KMS-11 (cell line): ENCODE measurements at regions not wholly inside any gene's neighbourhood (a gene's known extent, or its start where the extent isn't known, plus 50 kb on each side); places are given as distances from the start of the nearest gene placed in this dataset.

Experiments
- H2AFZ ChIP-seq: fragments of 200-600 bp; sonication (generic); 2 replicates; pipeline ENCODE4 v1.6.1; 2016; ENCODE audit warnings: antibody characterized with exemption, mixed run types, low read depth
- H3K27ac ChIP-seq: fragments of 200-600 bp; sonication (generic); 2 replicates; pipeline ENCODE4 v1.6.1; 2016; ENCODE audit warnings: mild to moderate bottlenecking, mixed run types
- H3K27me3 ChIP-seq: fragments of 200-600 bp; sonication (generic); 2 replicates; pipeline ENCODE4 v1.6.1; 2017; ENCODE audit warnings: mild to moderate bottlenecking, low read depth, mixed run types, moderate library complexity; ENCODE audit not compliant: insufficient read depth
- H3K36me3 ChIP-seq: fragments of 200-600 bp; sonication (generic); 2 replicates; pipeline ENCODE4 v1.6.1; 2017; ENCODE audit warnings: mild to moderate bottlenecking, mixed run types; ENCODE audit not compliant: insufficient read depth
- H3K4me1 ChIP-seq: fragments of 200-600 bp; sonication (generic); 2 replicates; pipeline ENCODE4 v1.6.1; 2016; ENCODE audit warnings: mild to moderate bottlenecking, low read depth, mixed run types; ENCODE audit not compliant: poor library complexity, severe bottlenecking
- H3K4me2 ChIP-seq: fragments of 200-600 bp; sonication (generic); 2 replicates; pipeline ENCODE4 v1.7.0; 2016; ENCODE audit warnings: mild to moderate bottlenecking, mixed run types
- H3K4me3 ChIP-seq: fragments of 200-600 bp; sonication (generic); IDR thresholded peaks from 2 replicates; pipeline ENCODE4 v1.6.1; 2017; ENCODE audit warnings: low read depth, low read length, mixed read lengths; ENCODE audit not compliant: insufficient read depth
- H3K79me2 ChIP-seq: fragments of 200-600 bp; sonication (generic); 2 replicates; pipeline ENCODE4 v1.6.1; 2016; ENCODE audit warnings: low read depth, mixed run types; ENCODE audit not compliant: insufficient read depth
- H3K9ac ChIP-seq: fragments of 200-600 bp; sonication (generic); 2 replicates; pipeline ENCODE4 v1.6.1; 2016; ENCODE audit warnings: mild to moderate bottlenecking, mixed run types
- H4K20me1 ChIP-seq: fragments of 200-600 bp; sonication (generic); 2 replicates; pipeline ENCODE4 v1.6.1; 2016; ENCODE audit warnings: mild to moderate bottlenecking, mixed run types; ENCODE audit not compliant: insufficient read depth
- TF ChIP-seq, protein P1 (sequence below): fragments of 200-600 bp; sonication (generic); conservative IDR thresholded peaks from 2 replicates; pipeline ENCODE4 v1.6.1; 2017; ENCODE audit warnings: low read depth, mild to moderate bottlenecking, antibody characterized with exemption, low read length, moderate library complexity, mixed read lengths

DNA sequence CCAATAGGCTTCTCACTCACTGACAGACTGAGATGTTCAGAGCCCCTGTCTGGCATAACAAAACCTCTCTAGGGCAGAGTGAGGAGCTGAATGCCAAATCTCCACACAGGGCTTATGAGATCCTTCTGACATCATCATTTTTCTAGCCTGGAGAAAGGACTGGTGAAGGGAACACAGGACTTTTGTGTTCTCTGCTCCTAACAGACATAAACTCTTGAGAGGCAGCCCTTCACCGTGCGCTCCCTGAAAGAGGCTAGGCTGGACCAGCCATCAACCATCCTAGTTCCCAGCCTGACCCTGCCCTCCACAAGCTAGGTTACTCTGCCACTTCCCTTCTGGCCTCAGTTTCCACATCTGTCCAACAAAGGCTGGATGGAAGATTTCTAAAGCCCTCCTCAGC lies 141.9 kb downstream of the SUCLG1 start:
- H3K79me2 ChIP-seq: no peaks in the 10 kb centered on the region
- no peak overlapping the region for H3K4me3 ChIP-seq
- H3K4me1 ChIP-seq: peaks cover 4% of the 10 kb centered on the region
- TF ChIP-seq, protein P1, sequence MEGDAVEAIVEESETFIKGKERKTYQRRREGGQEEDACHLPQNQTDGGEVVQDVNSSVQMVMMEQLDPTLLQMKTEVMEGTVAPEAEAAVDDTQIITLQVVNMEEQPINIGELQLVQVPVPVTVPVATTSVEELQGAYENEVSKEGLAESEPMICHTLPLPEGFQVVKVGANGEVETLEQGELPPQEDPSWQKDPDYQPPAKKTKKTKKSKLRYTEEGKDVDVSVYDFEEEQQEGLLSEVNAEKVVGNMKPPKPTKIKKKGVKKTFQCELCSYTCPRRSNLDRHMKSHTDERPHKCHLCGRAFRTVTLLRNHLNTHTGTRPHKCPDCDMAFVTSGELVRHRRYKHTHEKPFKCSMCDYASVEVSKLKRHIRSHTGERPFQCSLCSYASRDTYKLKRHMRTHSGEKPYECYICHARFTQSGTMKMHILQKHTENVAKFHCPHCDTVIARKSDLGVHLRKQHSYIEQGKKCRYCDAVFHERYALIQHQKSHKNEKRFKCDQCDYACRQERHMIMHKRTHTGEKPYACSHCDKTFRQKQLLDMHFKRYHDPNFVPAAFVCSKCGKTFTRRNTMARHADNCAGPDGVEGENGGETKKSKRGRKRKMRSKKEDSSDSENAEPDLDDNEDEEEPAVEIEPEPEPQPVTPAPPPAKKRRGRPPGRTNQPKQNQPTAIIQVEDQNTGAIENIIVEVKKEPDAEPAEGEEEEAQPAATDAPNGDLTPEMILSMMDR: no peak
- no peak overlapping the region for H3K27ac ChIP-seq
- no peaks in the 10 kb centered on the region for H4K20me1 ChIP-seq
- H3K4me2 ChIP-seq: no peak overlapping the region
- H3K9ac ChIP-seq: no peak overlapping the region
- H3K36me3 ChIP-seq: no peaks in the 10 kb centered on the region
- H2AFZ ChIP-seq: no peak overlapping the region
- H3K27me3 ChIP-seq: no peaks in the 10 kb centered on the region

DNA sequence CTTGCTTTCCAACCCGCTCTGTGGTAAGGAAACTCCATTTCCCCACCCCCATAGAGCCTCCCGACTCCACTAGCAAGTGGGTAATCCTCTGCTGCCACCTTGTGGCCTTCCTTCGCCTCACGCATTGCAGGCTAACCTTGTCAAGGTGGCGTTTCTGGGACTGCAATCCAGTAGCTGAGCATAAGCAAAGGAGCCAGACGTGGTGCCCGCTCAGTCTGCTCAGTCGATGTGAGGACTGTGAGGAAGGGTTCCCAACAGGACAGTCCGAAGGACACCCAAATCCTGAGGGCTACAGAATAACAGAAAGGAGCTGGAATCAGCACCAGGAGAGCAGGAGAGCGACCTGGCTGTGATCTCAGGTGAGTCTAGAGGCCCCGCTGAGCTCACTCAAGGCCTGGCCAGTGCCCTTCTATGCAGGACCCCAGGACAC lies 144.2 kb downstream of the SUCLG1 start:
- H2AFZ ChIP-seq: peak overlapping the region; percentile 49

DNA sequence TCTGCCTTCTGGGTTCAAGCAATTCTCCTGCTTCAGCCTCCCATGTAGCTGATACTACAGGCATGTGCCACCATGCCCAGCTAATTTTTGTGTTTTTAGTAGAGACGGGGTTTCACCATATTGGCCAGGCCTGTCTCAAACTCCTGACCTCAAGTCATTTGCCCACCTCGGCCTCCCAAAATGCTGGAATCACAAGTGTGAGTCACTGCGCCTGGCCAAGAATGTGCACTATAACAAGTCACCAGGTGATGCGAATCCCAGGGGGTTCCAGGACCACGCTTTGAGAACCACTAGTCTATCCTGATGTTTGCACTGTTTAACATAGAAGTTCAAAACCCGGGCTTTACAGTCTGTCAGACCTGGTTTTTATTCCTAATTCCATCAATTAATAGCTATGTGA lies 144.8 kb downstream of the SUCLG1 start:
- H4K20me1 ChIP-seq: no peaks in the 10 kb centered on the region
- no peaks in the 10 kb centered on the region for H3K36me3 ChIP-seq
- H2AFZ ChIP-seq: peak overlapping the region; percentile 49; the same call in 1 of the 2 replicates
- H3K27me3 ChIP-seq: no peaks in the 10 kb centered on the region
- no peak overlapping the region for H3K27ac ChIP-seq
- H3K9ac ChIP-seq: no peak overlapping the region
- H3K79me2 ChIP-seq: no peaks in the 10 kb centered on the region
- TF ChIP-seq, protein P1: no peak
- no peak overlapping the region for H3K4me2 ChIP-seq
- no peak overlapping the region for H3K4me3 ChIP-seq
- H3K4me1 ChIP-seq: peaks cover 4% of the 10 kb centered on the region

More for the DNA sequence above, 144.2 kb downstream of the SUCLG1 start:
- Histone ChIP-seq H3K27me3 (no peaks in the 10 kb centered on the region), H4K20me1 (no peaks in the 10 kb centered on the region), H3K27ac (no peak overlapping the region), H3K36me3 (no peaks in the 10 kb centered on the region), H3K4me3 (no peak overlapping the region), H3K4me2 (no peak overlapping the region), H3K4me1 (peaks cover 4% of the 10 kb centered on the region), H3K9ac (no peak overlapping the region), H3K79me2 (no peaks in the 10 kb centered on the region)
- TF ChIP-seq, protein P1: peak; percentile 99

DNA sequence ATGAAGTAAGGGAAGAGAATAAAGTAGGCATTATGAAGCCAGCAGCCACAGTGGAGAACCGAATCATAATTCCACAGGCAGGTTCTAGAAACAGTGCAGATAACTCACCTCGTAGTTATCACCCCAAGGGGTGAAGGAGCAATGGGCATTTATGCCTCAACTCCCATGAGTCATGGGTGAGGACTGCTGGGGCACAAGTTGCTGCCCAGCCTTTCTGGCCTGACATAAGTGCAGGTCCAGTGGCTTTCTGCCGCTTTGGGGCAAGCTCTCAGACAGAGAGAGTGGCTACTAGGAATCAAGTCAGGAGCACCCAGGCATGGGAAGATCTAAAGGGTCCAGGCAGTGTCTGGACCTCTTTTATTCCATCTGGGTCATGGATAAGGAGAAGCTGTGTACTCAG lies 149.8 kb downstream of the SUCLG1 start:
- Histone ChIP-seq H3K4me1 (no peaks in the 10 kb centered on the region), H3K79me2 (no peaks in the 10 kb centered on the region), H2AFZ (no peak overlapping the region), H3K36me3 (no peaks in the 10 kb centered on the region), H3K4me3 (no peak overlapping the region), H3K9ac (no peak overlapping the region), H3K4me2 (no peak overlapping the region), H3K27me3 (no peaks in the 10 kb centered on the region), H3K27ac (no peak overlapping the region), H4K20me1 (no peaks in the 10 kb centered on the region)
- TF ChIP-seq, protein P1: no peak
